HUES64 (cell line): ENCODE measurements at regions not wholly inside any gene's neighbourhood (a gene's known extent, or its start where the extent isn't known, plus 50 kb on each side); places are given as distances from the start of the nearest gene placed in this dataset.

Experiments
- H3K27ac ChIP-seq: 2 replicates; pipeline ENCODE4 v1.7.0; 2013; ENCODE audit warnings: low read depth, low read length, inconsistent platforms
- H3K27me3 ChIP-seq: 2 replicates; pipeline ENCODE4 v1.6.1; 2013; ENCODE audit warnings: mild to moderate bottlenecking, low read length; ENCODE audit not compliant: insufficient read depth
- H3K36me3 ChIP-seq: 2 replicates; pipeline ENCODE4 v1.6.1; 2013; ENCODE audit warnings: mild to moderate bottlenecking, low read length; ENCODE audit not compliant: insufficient read depth
- H3K4me1 ChIP-seq: 2 replicates; pipeline ENCODE4 v1.6.1; 2013; ENCODE audit warnings: mild to moderate bottlenecking, low read length, moderate library complexity; ENCODE audit not compliant: insufficient read depth
- H3K4me3 ChIP-seq: 2 replicates; pipeline ENCODE4 v1.5.1; 2013; ENCODE audit warnings: mild to moderate bottlenecking, low read length, moderate library complexity
- H3K9ac ChIP-seq: 2 replicates; pipeline ENCODE4 v1.6.1; 2013; ENCODE audit warnings: mild to moderate bottlenecking, low read depth, low read length
- H3K9me3 ChIP-seq: 2 replicates; pipeline ENCODE4 v1.6.1; 2013; ENCODE audit warnings: low read depth, low read length; ENCODE audit not compliant: insufficient read depth
- WGBS: fragments of 150-250, 120-280 bp; methylation state at CpG from one replicate; pipeline ENCODE4 v1.1.7; 2013; ENCODE audit warnings: missing lambda C conversion rate; 5-methylcytosine and 5-hydroxymethylcytosine counted together

DNA sequence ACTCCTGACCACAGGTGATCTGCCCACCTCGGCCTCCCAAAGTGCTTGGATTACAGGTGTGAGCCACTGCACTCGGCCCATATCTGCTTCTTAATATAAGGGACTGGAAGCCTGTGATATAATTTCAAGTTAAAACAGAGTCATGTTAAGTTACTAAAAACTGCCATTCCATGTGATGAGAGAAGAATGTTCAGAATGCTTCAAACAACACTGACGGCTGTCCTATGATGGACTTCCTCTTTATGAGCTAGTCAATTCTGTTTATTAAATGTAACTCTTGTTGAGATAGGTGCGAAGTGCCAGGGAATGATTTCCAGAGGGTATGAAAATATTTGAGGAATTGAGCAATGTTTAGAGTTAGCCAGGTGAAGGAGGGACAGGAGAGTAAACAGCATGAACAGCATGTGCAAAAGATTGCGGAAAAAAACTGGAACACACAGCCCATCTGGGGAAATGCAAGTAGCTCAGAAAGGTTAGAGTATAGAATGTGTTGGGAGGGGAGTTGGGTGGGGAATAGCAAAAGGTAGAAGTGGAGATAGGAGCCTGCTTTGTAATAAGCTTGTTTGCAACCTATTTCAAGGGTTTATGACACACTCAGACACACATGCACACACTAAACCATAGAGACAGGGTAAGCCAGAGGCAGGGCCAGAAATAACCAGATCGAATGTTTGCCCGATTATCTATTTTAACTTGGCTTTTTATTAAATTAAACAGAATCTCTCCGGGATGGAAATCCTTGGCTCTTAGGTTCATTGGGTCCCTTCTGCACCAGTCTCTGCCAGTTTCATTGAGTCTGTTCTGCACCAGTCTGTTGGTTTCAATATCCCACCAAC, 135.6 kb upstream of the COX10 start:
- Histone ChIP-seq H3K9ac (no peak overlapping the region), H3K36me3 (no peaks in the 10 kb centered on the region), H3K4me3 (no peak overlapping the region), H3K27me3 (no peaks in the 10 kb centered on the region), H3K4me1 (peaks cover 11% of the 10 kb centered on the region; the same call in 1 of the 2 replicates), H3K9me3 (no peaks in the 10 kb centered on the region), H3K27ac (no peak overlapping the region)
- 77% methylated on average over 8 of the region's 8 CpGs for WGBS

DNA sequence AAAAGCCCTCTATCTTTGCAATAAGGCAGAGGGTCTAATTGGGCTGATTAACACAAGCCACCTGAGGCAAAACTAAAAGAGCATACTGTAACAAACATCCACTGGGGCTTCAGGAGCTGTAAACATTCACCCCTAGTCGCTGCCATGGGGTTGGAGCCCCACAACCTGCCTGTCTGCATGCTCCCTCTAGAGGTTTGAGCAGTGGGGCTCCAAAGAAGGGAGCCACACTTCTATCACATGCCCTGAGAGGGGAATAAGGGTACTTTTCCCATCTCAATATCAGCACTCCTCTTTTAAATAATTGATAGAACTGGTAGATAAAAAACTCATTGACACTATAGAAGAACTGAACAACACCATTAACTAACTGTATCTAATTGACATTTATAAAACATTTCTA, 130.1 kb upstream of the COX10 start:
- Histone ChIP-seq H3K4me3 (no peak overlapping the region), H3K27me3 (no peaks in the 10 kb centered on the region), H3K9me3 (peaks cover 6% of the 10 kb centered on the region; the same call in 1 of the 2 replicates), H3K27ac (no peak overlapping the region), H3K36me3 (no peaks in the 10 kb centered on the region), H3K9ac (no peak overlapping the region), H3K4me1 (no peaks in the 10 kb centered on the region)
- WGBS: 54% methylated on average over 1 of the region's 1 CpG

DNA sequence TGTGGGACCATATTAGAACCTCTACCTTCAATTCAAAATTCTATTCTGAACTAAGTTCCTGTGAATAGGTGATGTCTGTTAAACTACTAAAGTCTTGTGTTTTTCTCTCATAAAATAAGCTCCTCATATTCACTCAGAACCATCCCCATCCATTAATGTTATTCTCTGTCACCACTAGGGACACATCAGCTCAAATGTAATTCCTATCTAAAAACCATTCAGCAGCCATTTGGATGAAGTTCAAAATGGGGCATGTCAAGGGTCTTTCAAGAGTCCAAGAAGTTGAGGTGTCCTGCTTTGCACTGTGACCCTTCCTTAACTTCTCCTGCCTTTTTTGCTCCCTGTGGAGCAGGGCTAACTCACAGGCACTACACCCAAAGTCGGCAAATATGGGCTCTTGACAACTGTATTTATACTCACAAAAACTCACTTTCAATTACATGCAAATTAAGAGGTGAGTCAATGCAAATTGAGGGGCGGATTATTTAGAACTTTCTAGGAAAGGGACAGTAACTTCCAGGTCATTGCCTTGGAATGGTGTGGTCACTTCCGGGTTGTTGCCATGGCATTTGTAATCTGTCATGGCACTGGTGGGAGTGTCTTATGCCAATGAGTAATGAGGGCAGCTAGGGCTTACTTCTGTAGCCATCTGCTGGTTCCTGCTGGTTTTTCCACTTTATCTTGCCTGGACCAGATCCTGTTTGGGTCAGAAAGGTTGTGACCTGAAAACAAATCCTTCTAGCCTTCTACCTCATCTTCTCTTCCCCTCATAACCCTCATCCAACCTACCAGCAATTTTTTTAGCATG, 128.2 kb upstream of the COX10 start:
- H3K27me3 ChIP-seq: no peaks in the 10 kb centered on the region
- 88% methylated on average over 3 of the region's 3 CpGs for WGBS
- no peaks in the 10 kb centered on the region for H3K4me1 ChIP-seq
- H3K9ac ChIP-seq: no peak overlapping the region
- H3K9me3 ChIP-seq: peaks cover 6% of the 10 kb centered on the region; the same call in 1 of the 2 replicates
- no peak overlapping the region for H3K27ac ChIP-seq
- no peaks in the 10 kb centered on the region for H3K36me3 ChIP-seq
- no peak overlapping the region for H3K4me3 ChIP-seq

DNA sequence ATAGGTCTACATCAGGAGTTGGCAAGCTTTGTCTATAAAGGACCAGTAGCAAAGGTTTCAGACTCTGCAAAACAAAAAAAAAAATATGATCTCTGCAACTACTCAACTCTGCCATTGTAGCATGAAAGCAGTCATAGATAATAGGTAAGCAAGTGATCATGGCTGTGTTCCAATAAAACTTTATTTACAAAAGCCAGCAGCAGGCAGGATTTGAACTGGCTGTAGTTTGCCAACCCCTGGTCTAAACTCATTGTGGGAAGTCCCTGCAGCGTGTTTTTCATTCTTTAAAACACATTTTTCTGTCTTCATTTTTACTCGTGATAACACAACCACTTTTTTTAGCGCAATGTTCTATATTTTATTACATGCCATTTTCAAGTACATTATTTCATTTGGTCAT, 127.5 kb upstream of the COX10 start:
- Histone ChIP-seq H3K27ac (no peak overlapping the region), H3K9ac (no peak overlapping the region), H3K4me1 (no peaks in the 10 kb centered on the region), H3K36me3 (no peaks in the 10 kb centered on the region), H3K9me3 (peaks cover 6% of the 10 kb centered on the region; the same call in 1 of the 2 replicates), H3K4me3 (no peak overlapping the region), H3K27me3 (no peaks in the 10 kb centered on the region)
- WGBS: 77% methylated on average over 3 of the region's 3 CpGs

DNA sequence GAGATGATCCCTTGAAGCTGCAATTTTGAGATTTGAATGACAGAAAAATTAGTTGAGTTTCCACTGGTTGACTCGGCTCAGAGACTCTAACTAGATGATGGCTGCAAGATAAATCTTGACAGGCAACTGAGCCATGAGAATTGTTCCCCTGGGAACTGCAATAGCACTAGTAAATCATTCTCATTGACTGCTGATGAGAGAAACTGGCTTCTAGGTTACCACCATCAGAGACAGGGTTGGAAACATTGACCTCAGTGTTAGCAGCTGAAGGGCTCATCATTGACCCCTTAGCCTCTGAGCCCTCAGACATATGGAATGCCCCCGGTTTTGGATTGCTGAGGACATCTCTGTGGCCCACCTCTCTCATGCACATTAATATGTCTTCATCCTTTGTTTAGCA, 125.4 kb upstream of the COX10 start:
- H3K27ac ChIP-seq: no peak overlapping the region
- WGBS: 90% methylated on average over 2 of the region's 2 CpGs
- no peak overlapping the region for H3K9ac ChIP-seq
- no peaks in the 10 kb centered on the region for H3K27me3 ChIP-seq
- H3K36me3 ChIP-seq: no peaks in the 10 kb centered on the region
- peaks cover 6% of the 10 kb centered on the region; the same call in 1 of the 2 replicates for H3K9me3 ChIP-seq
- H3K4me3 ChIP-seq: no peak overlapping the region
- no peaks in the 10 kb centered on the region for H3K4me1 ChIP-seq

DNA sequence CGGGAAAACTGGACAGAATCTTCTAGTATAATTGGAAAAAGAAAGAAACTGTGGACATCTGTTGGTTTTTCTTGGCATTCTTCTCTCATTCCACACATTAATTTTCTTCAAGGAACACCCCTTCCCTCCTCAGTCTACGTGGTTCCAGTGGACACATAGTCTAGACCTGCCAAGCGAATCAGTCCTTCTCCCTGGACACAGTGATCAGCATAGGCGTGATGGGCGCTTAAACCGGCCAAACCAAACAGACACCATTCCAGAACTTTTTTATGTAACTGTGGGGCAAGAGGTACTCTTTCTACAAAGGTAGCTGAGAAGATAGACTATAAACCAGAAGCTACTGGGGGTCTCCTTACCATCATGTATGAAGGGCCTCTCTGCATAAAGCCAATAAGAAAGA, 121.8 kb upstream of the COX10 start:
- no peak overlapping the region for H3K9ac ChIP-seq
- WGBS: 96% methylated on average over 6 of the region's 6 CpGs
- no peaks in the 10 kb centered on the region for H3K36me3 ChIP-seq
- H3K9me3 ChIP-seq: no peaks in the 10 kb centered on the region
- no peaks in the 10 kb centered on the region for H3K27me3 ChIP-seq
- H3K27ac ChIP-seq: no peak overlapping the region
- H3K4me3 ChIP-seq: no peak overlapping the region
- no peaks in the 10 kb centered on the region for H3K4me1 ChIP-seq

DNA sequence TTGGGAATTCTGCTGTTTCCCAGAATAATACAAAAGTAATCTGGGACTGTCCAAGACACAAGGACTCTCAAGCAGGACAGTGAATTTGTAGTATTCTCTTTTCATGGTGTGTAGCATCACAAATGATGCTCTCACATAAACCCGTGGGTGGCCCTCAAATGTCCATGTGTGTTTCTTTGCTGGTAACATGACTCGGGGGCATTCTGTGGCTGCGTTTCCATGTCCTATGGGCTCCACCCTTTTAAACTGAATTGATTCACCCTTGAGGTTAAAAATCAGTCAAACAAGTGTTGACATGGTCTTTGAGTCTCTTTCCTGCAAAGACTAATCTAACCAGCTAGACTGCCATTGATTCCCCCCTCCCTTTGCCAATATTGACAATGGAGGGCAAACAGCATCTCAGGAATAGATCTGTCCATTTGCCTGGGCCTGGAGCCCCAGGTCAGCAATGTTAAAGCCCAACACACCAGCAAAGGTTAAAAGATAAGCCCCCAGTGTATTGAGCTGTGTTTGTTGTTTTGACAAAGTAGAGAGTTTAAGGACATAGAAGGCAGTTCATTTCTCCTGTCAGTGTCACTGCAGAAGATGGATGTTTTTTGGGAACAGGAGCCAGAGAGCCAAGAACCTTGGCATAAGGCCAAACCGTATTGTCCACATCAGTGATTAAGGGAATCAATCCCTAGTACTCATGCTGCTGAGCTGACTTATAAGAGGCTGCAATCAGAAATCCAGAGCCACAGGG, 117.1 kb upstream of the COX10 start:
- Histone ChIP-seq H3K27me3 (no peaks in the 10 kb centered on the region), H3K27ac (no peak overlapping the region), H3K9me3 (no peaks in the 10 kb centered on the region), H3K36me3 (no peaks in the 10 kb centered on the region), H3K4me1 (no peaks in the 10 kb centered on the region), H3K4me3 (no peak overlapping the region), H3K9ac (no peak overlapping the region)
- WGBS: 95% methylated on average over 4 of the region's 4 CpGs

DNA sequence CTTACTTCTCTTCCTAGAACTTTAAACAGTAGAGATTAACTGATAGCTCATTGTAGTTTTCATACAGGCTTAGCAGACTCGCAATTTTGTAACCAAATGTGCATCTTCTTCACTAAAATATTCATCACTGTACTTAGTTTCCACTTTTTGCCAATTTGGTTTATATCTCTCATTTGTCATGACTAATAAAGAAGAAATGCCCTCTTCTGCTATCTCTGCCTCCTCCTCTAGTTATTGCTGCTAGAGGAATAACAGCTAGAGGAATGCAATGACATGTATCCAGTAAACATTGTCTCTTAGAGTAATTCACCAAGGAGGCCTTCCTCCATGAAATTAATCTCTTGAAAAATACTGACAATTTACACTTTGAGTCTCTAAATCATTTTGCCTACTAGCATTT, 115.5 kb upstream of the COX10 start:
- Histone ChIP-seq H3K36me3 (no peaks in the 10 kb centered on the region), H3K4me3 (no peak overlapping the region), H3K9ac (no peak overlapping the region), H3K9me3 (no peaks in the 10 kb centered on the region), H3K27me3 (no peaks in the 10 kb centered on the region), H3K27ac (no peak overlapping the region), H3K4me1 (no peaks in the 10 kb centered on the region)
- 0% methylated on average over 1 of the region's 1 CpG for WGBS

DNA sequence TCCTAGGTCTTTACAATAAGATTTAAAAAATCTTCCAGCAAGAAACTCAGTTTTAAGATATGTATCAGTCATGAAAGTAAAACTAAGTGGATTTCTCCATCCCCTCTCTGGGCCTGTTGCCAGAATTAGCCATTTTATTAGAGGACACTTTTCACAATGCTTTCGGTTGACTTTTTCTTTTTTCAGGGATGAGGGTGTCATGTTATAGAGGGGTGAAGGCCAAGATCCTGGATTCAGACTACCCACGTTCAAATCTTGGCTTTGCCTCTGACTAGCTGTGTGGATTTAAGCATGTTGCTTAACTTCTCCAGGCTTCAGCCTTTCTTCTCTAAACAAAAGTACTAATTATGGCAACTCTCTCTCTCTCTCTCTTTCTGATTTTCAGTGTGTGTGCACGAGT, 111.7 kb upstream of the COX10 start:
- H3K9me3 ChIP-seq: no peaks in the 10 kb centered on the region
- H3K36me3 ChIP-seq: no peaks in the 10 kb centered on the region
- no peak overlapping the region for H3K27ac ChIP-seq
- H3K4me3 ChIP-seq: no peak overlapping the region
- no peak overlapping the region for H3K9ac ChIP-seq
- no peaks in the 10 kb centered on the region for H3K4me1 ChIP-seq
- no peaks in the 10 kb centered on the region for H3K27me3 ChIP-seq
- WGBS: 90% methylated on average over 3 of the region's 3 CpGs

DNA sequence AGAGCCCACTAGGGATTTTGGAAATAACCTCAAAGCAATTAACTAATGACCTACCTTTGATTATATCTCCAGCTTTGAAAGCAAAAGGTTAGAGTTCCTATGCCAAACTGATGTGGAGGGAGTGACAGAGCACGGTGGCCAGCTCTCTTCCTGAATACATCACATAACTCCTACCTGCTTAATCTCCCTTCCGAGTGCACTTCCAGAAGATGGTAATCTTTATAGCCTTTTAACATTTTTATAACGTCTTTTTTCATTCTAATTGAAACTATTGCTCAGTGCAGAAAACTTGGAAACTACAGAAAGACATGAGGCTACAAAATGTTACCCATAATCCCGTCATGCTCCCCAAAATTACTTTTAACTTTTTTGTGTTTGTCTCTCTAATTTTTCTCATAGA, 110.5 kb upstream of the COX10 start:
- Histone ChIP-seq H3K4me1 (no peaks in the 10 kb centered on the region), H3K27me3 (no peaks in the 10 kb centered on the region), H3K4me3 (no peak overlapping the region), H3K36me3 (no peaks in the 10 kb centered on the region), H3K9ac (no peak overlapping the region), H3K27ac (no peak overlapping the region), H3K9me3 (no peaks in the 10 kb centered on the region)
- 97% methylated on average over 4 of the region's 4 CpGs for WGBS

DNA sequence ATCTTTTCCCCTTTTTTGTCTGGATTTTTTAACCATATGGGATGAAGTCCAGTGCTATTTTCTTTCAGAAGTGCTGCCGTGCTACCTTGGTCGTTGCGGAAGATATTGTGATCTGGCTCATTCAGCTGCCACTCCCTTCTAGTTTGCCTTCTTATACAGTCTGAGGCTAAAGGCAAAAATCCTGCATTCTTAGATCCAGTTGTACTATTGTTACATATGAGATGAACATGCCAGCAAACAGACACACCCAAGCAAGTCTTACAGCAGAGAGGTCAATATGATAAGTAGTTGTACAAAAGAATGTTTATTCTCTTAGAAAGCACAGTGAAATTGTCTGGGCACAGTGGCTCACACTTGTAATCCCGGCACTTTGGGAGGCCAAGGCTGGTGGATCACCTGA, 108.0 kb upstream of the COX10 start:
- Histone ChIP-seq H3K4me1 (no peaks in the 10 kb centered on the region), H3K27ac (no peak overlapping the region), H3K9me3 (no peaks in the 10 kb centered on the region), H3K36me3 (no peaks in the 10 kb centered on the region), H3K27me3 (no peaks in the 10 kb centered on the region), H3K9ac (no peak overlapping the region), H3K4me3 (no peak overlapping the region)
- WGBS: 95% methylated on average over 4 of the region's 4 CpGs
